HG03060 (cell line): ENCODE measurements at regions not wholly inside any gene's neighbourhood (a gene's known extent, or its start where the extent isn't known, plus 50 kb on each side); places are given as distances from the start of the nearest gene placed in this dataset.

Experiments used
- ATAC-seq: cut with Tn5 transposase; IDR thresholded peaks from one replicate; pipeline ENCODE4 v1.9.1; 2021; ENCODE audit warnings: low read depth, moderate number of reproducible peaks; ENCODE audit not compliant: unreplicated experiment

GRCh38 chr10:111338035-111338434 lies 261.2 kb downstream of the ADRA2A start:
- no peak for ATAC-seq

- ATAC-seq, result peak; percentile 98
Observed at GRCh38 chr10:111338805-111339204, 262.0 kb downstream of the ADRA2A start.

GRCh38 chr10:111344804-111345203 lies 268.0 kb downstream of the ADRA2A start:
- ATAC-seq, result peak; percentile 62

- ATAC-seq, result no peak
Observed at GRCh38 chr10:111347386-111348013, 270.7 kb downstream of the ADRA2A start.

GRCh38 chr10:111348076-111348475 lies 271.2 kb downstream of the ADRA2A start:
- ATAC-seq, result no peak

- no peak for ATAC-seq
Observed at GRCh38 chr10:111354859-111355258, 278.0 kb downstream of the ADRA2A start.

GRCh38 chr10:111356571-111356970 lies 279.7 kb downstream of the ADRA2A start:
- ATAC-seq, result no peak

- ATAC-seq, result no peak
Observed at GRCh38 chr10:111357859-111358258, 281.0 kb downstream of the ADRA2A start.

- peak; percentile 96 for ATAC-seq
Observed at GRCh38 chr10:111360260-111360925, 283.6 kb downstream of the ADRA2A start.

GRCh38 chr10:111367531-111367930 lies 290.7 kb downstream of the ADRA2A start:
- ATAC-seq, result no peak

GRCh38 chr10:111370101-111370500 lies 293.3 kb downstream of the ADRA2A start:
- no peak for ATAC-seq

- ATAC-seq, result no peak
Observed at GRCh38 chr10:111373696-111374095, 296.9 kb downstream of the ADRA2A start.

- no peak for ATAC-seq
Observed at GRCh38 chr10:111379534-111380187, 302.8 kb downstream of the ADRA2A start.

- ATAC-seq, result no peak
Observed at GRCh38 chr10:111384556-111384955, 307.7 kb downstream of the ADRA2A start.

- no peak for ATAC-seq
Observed at GRCh38 chr10:111390813-111391563, 314.2 kb downstream of the ADRA2A start.

- no peak for ATAC-seq
Observed at GRCh38 chr10:111392159-111392558, 315.3 kb downstream of the ADRA2A start.

GRCh38 chr10:111392910-111393309 lies 316.1 kb downstream of the ADRA2A start:
- ATAC-seq, result no peak

- no peak for ATAC-seq
Observed at GRCh38 chr10:111410740-111411139, 333.9 kb downstream of the ADRA2A start.

- no peak for ATAC-seq
Observed at GRCh38 chr10:111425459-111425858, 348.6 kb downstream of the ADRA2A start.

GRCh38 chr10:111429288-111430028 lies 352.6 kb downstream of the ADRA2A start:
- no peak for ATAC-seq
